ENCODE measurements at regions not wholly inside any gene's neighbourhood (a gene's known extent, or its start where the extent isn't known, plus 50 kb on each side); places are given as distances from the start of the nearest gene placed in this dataset.
"Not testable (repeated sequence)": the region's sequence is repeated elsewhere in the genome, so short reads cannot be mapped to it uniquely, and the experiment has no call there.

DNA sequence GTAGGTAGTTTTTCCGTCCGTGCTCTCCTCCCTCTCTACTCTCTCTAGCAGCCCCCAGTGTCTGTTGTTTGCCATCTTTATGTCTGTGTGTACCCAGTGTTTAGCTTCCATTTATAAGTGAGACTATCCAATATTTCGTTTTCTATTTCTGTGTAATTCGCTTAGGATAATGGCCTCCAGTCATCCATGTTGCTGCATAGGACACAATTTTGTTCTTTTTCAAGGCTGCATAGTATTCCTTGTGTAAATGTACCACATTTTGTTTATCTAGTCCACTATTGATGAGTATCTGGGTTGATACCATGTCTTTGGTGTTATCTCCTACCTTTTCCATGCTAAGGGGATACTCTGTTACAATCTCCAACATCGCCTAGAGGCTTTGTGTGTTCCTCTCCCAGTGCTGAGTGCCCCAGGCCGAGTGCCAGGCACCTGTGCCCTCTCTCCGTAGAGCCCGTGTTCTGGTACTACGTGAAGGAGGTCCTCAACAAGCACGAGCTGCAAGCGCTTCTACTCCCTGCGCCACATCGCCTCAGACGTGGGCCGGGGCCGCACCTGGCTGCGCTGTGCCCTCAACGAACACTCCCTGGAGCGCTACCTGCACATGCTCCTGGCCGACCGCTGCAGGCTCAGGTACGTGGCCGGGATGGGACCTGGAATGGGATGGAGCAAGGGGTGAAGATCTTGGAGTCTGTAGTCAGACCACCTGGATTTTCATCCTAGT lies 51.0 kb downstream of the NPIPB11 start:
- DNase-seq; in situ Hi-C loops (cut with MboI; ENCODE audit: low pct_ligation_motif_present in 1 of 4, low pct_unique_long_range_greater_than_20kb in 1 of 4, low sequenced_read_pairs in 3 of 4); intact Hi-C loops (cut with DNase I; ENCODE audit: low total_unique reads); H3K4me1 ChIP-seq; H3K36me3 ChIP-seq; H3K9me3 ChIP-seq; H3K27ac ChIP-seq; H3K4me3 ChIP-seq; H3K27me3 ChIP-seq: not testable (repeated sequence)
- WGBS, 2 donors (ENCODE audit: low coverage in 1 of 2): 96 to 97% methylated on average over 17 to 23 of the region's 23 CpGs

DNA sequence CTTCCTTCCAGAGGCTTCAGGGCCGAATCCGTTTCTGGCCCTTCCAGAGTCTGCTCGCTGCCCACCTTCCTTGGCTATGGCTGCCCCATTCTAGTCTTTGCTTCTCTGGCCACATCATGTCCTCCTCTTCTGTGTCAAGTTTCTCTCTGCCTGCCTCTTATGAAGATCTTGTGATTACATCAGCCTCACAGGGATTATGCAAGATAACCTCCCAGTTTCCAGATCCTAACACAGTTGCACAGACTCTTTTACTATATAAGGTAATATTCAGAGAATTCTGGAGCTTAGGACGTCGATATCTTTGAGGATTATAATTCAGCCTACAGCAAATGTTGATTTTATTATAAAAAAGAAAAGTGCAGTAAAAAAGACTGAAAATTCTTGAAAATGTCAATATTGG lies 52.1 kb downstream of the NPIPB11 start:
- WGBS, 2 donors (ENCODE audit: low coverage in 1 of 2): 81% methylated on average over 2 of the region's 5 CpGs; no CpG with 5 or more reads in 1 of the 2 donors
- H3K4me1 ChIP-seq; intact Hi-C loops (cut with DNase I; ENCODE audit: low total_unique reads); H3K9me3 ChIP-seq; H3K27ac ChIP-seq; H3K27me3 ChIP-seq; H3K36me3 ChIP-seq; DNase-seq; H3K4me3 ChIP-seq; in situ Hi-C loops (cut with MboI; ENCODE audit: low pct_ligation_motif_present in 1 of 4, low pct_unique_long_range_greater_than_20kb in 1 of 4, low sequenced_read_pairs in 3 of 4): not testable (repeated sequence)

- H3K27ac ChIP-seq; H3K36me3 ChIP-seq; H3K9me3 ChIP-seq; DNase-seq; H3K27me3 ChIP-seq; H3K4me3 ChIP-seq; intact Hi-C loops (cut with DNase I; ENCODE audit: low total_unique reads); H3K4me1 ChIP-seq; in situ Hi-C loops (cut with MboI; ENCODE audit: low pct_ligation_motif_present in 1 of 4, low pct_unique_long_range_greater_than_20kb in 1 of 4, low sequenced_read_pairs in 3 of 4): not testable (repeated sequence)
- WGBS, 2 donors (ENCODE audit: low coverage in 1 of 2): 84% methylated on average over 2 of the region's 2 CpGs; no CpG with 5 or more reads in 1 of the 2 donors
Observed at GRCh38 chr16:29352617-29352999, 53.9 kb downstream of the NPIPB11 start.

- WGBS, 2 donors (ENCODE audit: low coverage in 1 of 2): 82% methylated on average over 7 of the region's 9 CpGs; no CpG with 5 or more reads in 1 of the 2 donors
- H3K9me3 ChIP-seq; H3K36me3 ChIP-seq; intact Hi-C loops (cut with DNase I; ENCODE audit: low total_unique reads); DNase-seq; H3K4me3 ChIP-seq; H3K4me1 ChIP-seq; in situ Hi-C loops (cut with MboI; ENCODE audit: low pct_ligation_motif_present in 1 of 4, low pct_unique_long_range_greater_than_20kb in 1 of 4, low sequenced_read_pairs in 3 of 4); H3K27ac ChIP-seq; H3K27me3 ChIP-seq: not testable (repeated sequence)
Observed at GRCh38 chr16:29351970-29352616, 54.4 kb downstream of the NPIPB11 start.

DNA sequence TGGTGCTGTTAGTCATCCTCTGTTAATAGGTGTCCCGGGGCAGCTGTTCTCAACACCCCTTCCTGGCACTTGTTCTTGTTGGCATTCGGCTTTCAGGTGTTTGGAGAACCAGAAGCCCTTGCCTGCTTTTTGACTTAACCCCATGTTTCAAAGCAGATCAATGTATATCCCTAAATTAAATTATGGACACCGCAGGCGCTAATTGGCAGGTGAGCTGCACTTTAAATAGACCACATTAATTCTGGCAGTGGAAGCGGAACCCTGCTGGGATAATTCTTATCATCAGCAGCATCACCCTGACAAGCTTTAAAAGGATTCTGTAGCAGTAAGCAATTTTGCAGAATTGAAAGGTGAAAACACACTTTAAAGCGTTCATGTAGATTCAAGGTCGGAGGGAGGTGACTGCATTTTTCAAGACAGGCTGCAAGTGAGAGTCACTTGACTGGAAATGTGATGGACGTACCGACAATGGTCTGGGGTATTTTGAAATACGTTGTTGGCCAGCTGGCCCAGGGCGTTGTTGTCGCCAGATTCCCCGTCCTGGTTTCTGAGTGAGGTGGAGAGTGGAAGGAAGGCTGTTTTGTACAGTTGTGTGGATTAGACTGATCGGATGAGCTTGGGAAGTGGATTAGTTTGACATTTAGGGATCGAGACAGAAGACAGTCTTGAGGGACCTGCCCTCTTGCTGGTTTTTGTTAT lies 55.1 kb downstream of the NPIPB11 start:
- 87 to 95% methylated on average over 4 to 13 of the region's 15 CpGs for WGBS, 2 donors (ENCODE audit: low coverage in 1 of 2)
- H3K27me3 ChIP-seq; DNase-seq; in situ Hi-C loops (cut with MboI; ENCODE audit: low pct_ligation_motif_present in 1 of 4, low pct_unique_long_range_greater_than_20kb in 1 of 4, low sequenced_read_pairs in 3 of 4); H3K4me3 ChIP-seq; H3K9me3 ChIP-seq; H3K27ac ChIP-seq; intact Hi-C loops (cut with DNase I; ENCODE audit: low total_unique reads); H3K4me1 ChIP-seq; H3K36me3 ChIP-seq: not testable (repeated sequence)

DNA sequence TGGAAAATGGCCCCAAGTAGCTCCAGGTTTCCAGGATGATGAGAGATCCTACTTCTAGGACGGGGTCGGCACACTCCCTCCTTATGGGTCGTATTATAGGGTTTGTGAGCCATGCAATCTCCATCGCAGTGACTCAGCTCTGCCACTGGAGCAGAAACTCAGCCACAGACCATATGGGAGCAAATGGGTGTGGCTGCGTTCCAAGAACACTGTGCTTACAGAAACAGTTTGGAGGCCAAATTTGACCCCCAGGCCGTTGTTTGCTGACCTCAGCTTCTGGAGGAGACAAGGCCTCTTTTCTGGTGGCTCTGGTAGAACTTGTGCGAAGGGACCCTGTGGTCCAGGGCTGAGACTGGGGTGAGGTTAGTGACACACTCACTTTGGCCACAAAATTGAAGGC lies 56.5 kb downstream of the NPIPB11 start:
- H3K27me3 ChIP-seq; H3K4me1 ChIP-seq; intact Hi-C loops (cut with DNase I; ENCODE audit: low total_unique reads); in situ Hi-C loops (cut with MboI; ENCODE audit: low pct_ligation_motif_present in 1 of 4, low pct_unique_long_range_greater_than_20kb in 1 of 4, low sequenced_read_pairs in 3 of 4); H3K9me3 ChIP-seq; H3K4me3 ChIP-seq; H3K27ac ChIP-seq; H3K36me3 ChIP-seq: not testable (repeated sequence)
- DNase-seq: peak; percentile 22
- 73% methylated on average over 5 of the region's 7 CpGs; no CpG with 5 or more reads in 1 of the 2 donors for WGBS, 2 donors (ENCODE audit: low coverage in 1 of 2)

DNA sequence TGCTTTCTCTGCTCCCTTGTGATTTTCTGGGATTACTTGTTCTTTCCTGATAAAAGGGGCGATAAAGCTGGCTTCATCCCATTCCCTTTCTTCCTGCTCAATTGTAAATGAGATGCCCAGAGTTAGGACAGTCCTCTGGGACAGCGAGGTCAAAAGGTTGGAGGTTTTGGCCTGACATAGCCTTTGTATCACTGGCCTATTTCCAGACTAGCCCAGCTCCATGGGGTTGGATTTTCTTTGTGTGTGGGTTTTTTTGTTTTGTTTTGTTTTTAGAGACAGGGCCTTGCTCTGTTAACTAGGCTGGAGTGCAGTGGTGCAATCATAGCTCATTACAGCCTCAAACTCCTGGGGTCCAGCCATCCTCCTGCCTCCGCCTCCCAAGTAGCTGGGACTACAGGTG lies 57.8 kb downstream of the NPIPB11 start:
- H3K27me3 ChIP-seq; H3K36me3 ChIP-seq; H3K27ac ChIP-seq; in situ Hi-C loops (cut with MboI; ENCODE audit: low pct_ligation_motif_present in 1 of 4, low pct_unique_long_range_greater_than_20kb in 1 of 4, low sequenced_read_pairs in 3 of 4); H3K9me3 ChIP-seq; H3K4me1 ChIP-seq; intact Hi-C loops (cut with DNase I; ENCODE audit: low total_unique reads); H3K4me3 ChIP-seq; DNase-seq: not testable (repeated sequence)
- WGBS, 2 donors (ENCODE audit: low coverage in 1 of 2): 92% methylated on average over 3 of the region's 3 CpGs; no CpG with 5 or more reads in 1 of the 2 donors

DNA sequence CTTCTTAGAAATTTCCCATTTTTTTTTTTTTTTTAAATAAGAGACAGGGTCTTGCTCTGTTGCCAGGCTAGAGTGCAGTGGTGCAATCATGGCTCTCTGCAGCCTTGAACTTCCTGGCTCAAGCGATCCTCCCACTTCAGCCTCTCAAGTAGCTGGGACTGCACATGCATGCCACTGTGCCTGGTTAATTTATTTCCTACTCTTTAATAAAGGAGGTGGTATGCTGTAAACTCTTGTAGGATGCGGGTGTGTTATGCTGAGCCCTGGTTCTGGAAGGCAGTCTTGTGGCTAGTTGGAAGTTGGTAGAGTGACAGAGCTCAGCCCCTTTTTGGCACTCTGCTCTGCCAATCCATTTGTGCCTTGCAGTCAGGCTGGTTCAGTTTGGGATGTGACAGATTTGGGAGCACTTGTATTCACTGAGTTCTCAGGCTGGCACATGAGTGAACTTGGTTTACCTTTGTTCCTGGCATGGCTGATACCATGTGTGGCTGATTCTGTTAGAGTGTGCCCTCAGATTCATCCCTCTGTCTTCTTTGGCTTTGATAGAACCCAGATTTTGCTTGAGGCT lies 58.3 kb downstream of the NPIPB11 start:
- H3K27ac ChIP-seq, DNase-seq: not testable (repeated sequence)

GRCh38 chr16:29346796-29347580 lies 59.5 kb downstream of the NPIPB11 start:
- H3K27ac ChIP-seq; in situ Hi-C loops (cut with MboI; ENCODE audit: low pct_ligation_motif_present in 1 of 4, low pct_unique_long_range_greater_than_20kb in 1 of 4, low sequenced_read_pairs in 3 of 4); DNase-seq; H3K9me3 ChIP-seq; intact Hi-C loops (cut with DNase I; ENCODE audit: low total_unique reads); H3K36me3 ChIP-seq; H3K4me1 ChIP-seq; H3K4me3 ChIP-seq; H3K27me3 ChIP-seq: not testable (repeated sequence)
- 82% methylated on average over 7 of the region's 7 CpGs; no CpG with 5 or more reads in 1 of the 2 donors for WGBS, 2 donors (ENCODE audit: low coverage in 1 of 2)

More for the DNA sequence above, 58.3 kb downstream of the NPIPB11 start:
- in situ Hi-C loops (cut with MboI; ENCODE audit: low pct_ligation_motif_present in 1 of 4, low pct_unique_long_range_greater_than_20kb in 1 of 4, low sequenced_read_pairs in 3 of 4); H3K4me1 ChIP-seq; H3K9me3 ChIP-seq; H3K27me3 ChIP-seq; H3K36me3 ChIP-seq; H3K4me3 ChIP-seq; intact Hi-C loops (cut with DNase I; ENCODE audit: low total_unique reads): not testable (repeated sequence)
- 80% methylated on average over 1 of the region's 2 CpGs; no CpG with 5 or more reads in 1 of the 2 donors for WGBS, 2 donors (ENCODE audit: low coverage in 1 of 2)

DNA sequence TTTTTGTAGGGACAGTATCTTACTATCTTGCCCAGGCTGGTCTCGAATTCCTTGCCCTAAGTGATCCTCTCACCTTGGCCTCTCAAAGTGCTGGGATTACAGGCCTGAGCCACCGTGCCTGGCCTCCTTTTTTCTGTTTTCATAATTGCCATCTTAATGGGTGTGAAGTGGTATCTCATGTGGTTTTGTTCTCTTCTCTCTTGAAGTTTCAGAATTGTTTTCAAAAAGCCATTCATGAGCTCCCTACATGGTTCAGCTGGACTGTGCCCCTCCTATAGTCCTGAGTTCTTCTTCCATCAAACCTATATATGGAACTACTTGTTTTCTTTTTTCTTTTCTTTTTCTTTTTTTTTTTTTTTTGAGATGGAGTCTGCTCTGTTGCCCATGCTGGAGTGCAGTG lies 60.3 kb downstream of the NPIPB11 start:
- H3K4me1 ChIP-seq; H3K27me3 ChIP-seq; H3K4me3 ChIP-seq; H3K9me3 ChIP-seq; H3K36me3 ChIP-seq; intact Hi-C loops (cut with DNase I; ENCODE audit: low total_unique reads); H3K27ac ChIP-seq; DNase-seq; in situ Hi-C loops (cut with MboI; ENCODE audit: low pct_ligation_motif_present in 1 of 4, low pct_unique_long_range_greater_than_20kb in 1 of 4, low sequenced_read_pairs in 3 of 4): not testable (repeated sequence)
- 100% methylated on average over 2 of the region's 2 CpGs; no CpG with 5 or more reads in 1 of the 2 donors for WGBS, 2 donors (ENCODE audit: low coverage in 1 of 2)

Measured in transverse colon (tissue), 4 donors.